Activated CD4-positive, alpha-beta T cell treated with anti-CD3 and anti-CD28 coated beads, Interleukin-2, Interleukin-6, amounts not matched to agents 100 ng/mL and 50 ng/mL, durations not matched to agents 16 hours and 8 hours (primary cell): ENCODE measurements at regions not wholly inside any gene's neighbourhood (a gene's known extent, or its start where the extent isn't known, plus 50 kb on each side); places are given as distances from the start of the nearest gene placed in this dataset.

Experiments used
- DNase-seq: peaks from one replicate; pipeline ENCODE4 v3.0.0-alpha.2; 2020

DNA sequence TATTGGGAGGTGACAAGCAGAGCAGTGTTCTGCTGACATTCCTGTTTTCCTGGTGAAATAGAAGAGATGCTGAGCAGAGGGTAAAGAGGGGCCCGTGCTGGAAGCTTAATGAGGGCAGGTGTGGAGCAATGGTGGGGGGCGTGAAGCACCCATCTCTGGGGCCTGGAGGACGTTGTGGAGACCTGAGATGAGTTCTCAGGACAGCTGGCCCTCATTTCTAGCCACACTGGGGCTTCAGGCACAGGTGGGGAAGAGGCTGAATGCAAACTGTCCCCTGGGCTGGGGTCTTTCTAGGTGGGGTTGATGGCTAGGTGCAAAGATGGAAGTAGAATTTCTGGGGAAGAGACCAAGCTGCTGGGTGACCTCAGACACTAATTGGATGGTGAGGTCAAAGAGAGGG lies 274.2 kb upstream of the TCERG1L start:
- no peak for DNase-seq

DNA sequence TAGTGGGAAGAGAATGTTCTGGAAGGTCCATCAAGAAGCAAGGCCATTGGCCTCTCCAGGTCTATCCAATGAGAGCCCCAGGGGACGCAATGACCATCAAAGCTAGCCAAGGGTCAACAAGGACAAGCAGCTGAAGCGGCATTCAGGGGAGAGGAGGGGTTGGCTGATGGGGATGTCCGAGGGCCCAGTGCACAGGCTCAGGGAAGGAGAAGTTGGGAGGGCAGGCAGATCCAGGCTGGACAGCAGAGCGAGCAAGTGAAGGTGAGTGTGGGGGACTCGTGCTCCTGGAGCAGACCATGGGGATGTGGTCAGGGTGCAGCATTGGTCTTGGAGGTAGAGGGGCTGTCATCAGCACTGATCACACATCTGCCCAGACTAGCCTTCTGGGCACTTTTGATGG lies 275.4 kb upstream of the TCERG1L start:
- no peak for DNase-seq

DNA sequence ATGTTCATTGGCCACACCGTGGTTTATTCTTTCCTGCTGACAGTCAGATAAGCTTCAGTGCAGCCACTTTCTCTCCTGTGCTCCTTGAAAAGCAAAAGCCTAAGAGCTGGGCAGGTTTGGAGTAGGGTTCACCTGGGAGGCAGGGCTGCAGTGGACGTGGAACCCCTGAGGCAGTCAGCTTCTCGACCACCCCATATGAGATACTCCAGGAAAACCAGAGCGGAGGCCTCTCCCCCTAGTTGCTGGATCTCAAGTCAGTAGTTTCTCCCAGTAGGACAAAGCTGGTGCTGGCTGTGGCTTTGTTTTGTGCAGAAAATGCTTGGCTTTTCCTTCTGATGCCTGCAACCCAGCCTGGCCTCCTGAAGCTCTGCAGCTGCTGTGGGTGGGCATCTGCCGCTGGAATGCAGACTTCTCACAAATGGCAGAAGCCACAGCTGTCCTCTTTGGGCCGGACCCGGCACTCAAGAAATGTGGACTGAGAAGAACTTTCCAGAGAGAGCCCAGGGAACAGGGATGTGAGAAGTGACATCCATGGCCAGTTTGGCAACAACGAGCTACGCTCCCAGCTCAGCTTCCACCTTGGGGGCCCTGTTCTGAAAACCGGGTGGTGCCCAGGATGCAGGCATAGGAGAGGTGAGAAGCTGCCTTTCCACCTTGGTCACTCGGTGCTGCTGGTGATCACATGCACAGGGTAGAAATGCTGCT lies 276.6 kb upstream of the TCERG1L start:
- DNase-seq = no peak

DNA sequence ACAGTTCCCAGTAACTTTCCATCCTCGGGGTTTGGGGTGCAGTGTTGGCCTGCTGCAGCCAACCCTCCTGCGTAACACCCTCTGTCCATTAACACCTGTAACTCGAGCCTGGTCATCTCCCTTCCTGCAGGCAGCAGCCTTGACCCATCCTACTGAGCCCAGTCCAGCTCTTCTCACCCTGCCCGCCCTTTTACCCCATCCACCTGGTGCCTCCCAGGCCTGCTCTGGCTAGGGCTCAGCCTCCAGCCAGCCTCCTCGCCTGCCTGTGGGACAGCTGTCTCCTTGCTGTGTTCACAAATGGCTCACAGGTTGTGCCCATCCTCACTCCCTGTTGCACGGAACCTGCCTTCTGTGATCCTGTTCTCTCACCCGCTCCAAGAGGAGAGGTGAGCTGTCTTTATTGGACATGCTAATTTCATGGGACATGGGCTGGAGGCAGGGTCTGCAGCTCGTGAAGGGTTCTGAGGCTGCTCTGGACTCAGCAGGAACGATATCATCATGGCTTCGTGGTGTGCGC lies 277.2 kb upstream of the TCERG1L start:
- DNase-seq = no peak

DNA sequence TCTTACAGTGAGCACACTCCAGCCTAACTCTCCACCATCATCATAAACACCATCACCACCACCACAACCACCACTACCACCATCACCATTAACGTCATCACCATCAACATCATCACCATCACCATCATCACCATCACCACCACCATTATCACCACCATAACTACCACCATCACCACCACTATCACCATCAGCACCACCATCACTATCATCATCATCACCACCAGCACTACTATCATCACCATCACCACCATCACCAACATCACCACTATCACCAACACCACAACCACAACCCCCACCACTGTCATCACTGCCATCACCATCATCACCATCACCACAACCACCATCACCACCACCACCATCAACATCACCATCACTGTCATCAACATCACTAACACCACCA lies 279.0 kb upstream of the TCERG1L start:
- no peak for DNase-seq

DNA sequence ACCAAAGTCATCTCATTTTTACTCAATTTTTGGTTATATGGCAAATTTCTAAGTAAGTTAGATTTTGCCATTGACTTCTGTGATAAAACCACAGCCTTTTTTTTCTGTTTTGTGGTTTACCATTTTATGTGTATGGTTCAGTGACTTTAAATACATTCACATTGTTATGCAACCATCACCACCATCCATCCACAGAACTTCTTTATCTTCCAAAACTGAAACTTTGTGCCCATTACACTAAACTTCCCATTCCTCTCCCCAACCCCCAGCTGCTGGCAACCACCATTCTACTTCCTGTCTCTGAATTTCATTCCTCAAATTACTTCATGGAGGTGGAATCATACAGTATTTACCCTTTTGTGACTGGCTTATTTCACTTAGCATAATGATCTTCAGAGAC lies 280.4 kb upstream of the TCERG1L start:
- no peak for DNase-seq

DNA sequence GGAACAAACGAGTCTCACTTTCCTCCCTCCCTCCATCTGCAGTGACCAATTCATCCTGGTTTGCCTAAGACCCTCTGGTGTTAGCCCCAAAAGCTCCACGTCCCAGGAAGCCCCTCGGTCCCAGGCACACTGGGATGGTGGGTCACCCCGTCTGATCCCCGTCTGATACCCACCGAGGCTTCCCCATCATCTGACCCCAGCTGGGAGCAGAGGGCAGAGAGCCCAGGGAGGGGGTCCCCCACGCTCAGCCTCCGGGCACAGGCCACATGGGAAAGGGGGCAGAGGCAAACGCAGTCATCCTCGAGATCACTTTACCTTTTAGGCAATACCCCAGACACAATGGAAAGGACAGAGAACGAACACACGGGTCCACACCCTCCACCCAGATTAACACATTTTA lies 291.6 kb upstream of the PPP2R2D start:
- DNase-seq = no peak

DNA sequence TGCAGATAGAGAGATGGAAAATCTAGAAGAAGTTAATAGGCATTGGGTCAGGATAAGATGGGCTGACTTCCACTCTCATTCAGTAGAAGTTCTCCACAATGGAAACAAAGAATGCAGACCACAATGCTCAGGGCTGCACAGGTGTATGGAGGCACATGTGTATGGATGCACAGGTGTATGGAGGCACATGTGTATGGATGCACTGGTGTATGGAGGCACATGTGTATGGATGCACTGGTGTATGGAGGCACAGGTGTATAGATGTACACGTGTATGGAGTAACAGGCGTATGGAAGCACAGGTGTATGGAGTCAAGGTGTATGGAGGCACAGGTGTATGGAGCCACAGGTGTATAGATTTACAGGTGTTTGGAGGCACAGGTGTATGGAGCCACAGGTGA lies 285.7 kb upstream of the PPP2R2D start:
- DNase-seq = no peak

DNA sequence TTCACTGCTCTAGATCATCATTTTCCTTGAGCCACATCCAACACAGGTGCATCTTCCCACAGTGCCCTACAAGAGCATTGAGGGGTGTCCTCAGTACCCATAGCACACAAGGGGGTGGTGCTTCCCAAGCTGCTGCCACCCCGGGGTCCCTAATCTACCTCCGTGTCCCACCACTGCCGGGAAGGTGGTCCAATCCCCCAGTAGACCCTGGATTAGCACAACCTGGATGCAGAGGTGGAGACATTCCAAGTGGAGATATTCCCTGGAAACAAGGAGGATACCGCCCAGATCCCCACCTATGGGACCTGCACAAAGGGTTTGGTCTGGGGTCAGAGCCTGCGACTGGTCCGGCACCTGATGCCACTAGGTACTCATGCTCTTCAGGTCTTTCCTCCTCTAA lies 284.8 kb upstream of the PPP2R2D start:
- DNase-seq = no peak

DNA sequence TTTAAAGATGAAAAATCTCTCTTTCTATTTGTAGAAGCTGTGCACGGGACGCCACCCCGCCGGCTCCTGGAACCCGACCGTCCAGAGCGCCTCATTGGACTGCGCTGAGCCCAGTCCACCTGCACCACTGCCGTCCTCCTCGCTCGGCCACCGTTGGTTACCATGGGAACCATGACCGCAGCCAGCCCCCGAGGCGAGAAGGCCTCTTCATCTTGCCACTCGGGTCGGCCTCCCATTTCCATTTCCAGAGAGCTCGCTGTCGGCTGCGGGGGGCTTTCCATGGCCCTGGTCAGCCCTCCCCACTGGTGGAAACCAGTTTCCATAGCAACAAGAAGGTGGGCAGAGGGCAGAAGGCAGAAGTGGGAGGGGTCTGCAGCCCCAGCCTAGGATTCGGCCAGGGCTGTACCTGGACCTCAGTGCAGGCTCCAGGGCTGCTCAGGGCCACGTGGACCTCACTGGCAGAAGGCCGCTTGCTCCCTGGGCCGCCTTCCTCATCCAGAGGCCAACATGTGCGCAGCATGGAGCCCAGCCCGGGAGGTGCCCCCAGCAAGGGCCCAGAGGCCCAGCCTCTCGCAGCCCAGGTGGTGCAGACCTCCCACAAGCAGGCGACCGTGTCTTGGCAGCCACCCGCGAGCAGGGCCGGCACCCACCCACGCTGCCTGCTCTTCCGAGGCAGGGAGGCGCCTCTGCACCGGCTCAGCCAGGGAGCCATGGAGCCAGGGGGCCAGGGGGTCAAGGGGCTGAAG lies 283.5 kb upstream of the PPP2R2D start:
- no peak for DNase-seq

DNA sequence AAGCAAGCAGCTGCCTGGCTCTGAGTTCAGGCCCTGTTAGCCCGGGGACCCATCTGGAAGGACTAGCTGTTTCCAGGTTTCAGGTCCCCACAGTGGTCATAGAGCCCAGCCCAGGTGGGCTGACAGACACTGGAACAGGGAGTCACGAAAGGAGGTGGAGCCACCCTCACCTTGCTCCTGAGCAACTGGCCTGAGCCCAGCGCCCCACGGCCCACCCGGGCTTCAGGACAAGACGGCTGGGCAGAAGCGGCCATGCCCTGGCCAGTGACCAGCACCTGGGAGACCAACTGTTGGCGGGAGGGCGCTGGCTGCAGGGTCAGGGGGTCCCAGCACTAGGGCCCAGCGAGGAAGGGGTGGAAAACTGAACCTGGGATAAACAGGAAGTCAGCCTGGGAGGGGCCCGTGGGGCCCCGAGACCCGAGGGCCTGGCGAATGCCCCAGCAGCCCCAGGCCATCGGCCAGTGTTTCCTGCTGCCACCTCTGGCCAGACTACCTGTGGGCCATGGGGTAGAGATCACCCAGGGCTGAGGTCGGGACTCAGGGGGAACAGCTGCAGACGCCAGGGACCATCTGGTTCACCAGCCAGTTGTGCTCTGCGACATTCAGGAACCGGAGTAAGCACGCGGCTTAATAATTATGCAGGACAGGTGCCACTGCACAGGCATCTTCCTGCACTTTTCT lies 282.1 kb upstream of the PPP2R2D start:
- DNase-seq = no peak

DNA sequence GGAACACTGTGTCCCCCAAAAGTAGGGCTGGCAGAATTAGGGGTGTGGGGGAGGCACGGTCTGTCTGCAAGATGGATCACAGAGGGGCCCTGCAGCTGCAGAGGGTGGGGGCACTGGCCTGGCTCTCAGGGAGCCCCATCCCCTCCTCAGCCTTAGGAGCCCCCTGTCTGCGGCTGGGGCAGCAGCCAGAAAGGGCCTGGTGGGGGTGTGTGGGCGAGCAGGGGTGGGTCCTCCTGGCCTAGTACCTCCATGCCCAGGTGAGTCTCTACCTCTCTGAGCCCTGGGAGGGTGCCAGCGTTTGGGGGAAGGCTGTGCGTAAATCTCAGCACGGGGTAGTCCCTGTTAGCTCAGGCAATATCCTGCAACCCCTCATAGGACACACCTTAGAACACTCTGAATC lies 280.5 kb upstream of the PPP2R2D start:
- no peak for DNase-seq

DNA sequence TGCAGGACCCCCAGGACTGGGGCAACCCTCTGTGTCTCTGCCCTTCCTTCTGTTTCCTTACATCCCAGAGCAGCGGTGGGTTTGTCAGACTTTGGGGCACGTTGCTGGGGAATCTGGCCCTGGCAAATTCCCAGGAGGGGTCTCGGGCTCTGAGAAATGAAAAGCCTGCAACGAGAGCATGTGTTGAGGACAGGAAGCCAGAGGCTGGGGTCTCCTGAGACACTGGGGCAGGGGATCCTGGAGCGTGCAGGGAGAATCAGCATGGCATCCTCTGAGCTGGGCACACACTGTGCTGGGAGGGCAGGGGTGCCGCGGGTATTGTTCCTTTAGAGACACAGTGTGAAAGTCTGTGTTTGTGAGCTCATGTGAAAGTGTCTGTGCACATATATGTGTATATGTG lies 279.9 kb upstream of the PPP2R2D start:
- DNase-seq = no peak

DNA sequence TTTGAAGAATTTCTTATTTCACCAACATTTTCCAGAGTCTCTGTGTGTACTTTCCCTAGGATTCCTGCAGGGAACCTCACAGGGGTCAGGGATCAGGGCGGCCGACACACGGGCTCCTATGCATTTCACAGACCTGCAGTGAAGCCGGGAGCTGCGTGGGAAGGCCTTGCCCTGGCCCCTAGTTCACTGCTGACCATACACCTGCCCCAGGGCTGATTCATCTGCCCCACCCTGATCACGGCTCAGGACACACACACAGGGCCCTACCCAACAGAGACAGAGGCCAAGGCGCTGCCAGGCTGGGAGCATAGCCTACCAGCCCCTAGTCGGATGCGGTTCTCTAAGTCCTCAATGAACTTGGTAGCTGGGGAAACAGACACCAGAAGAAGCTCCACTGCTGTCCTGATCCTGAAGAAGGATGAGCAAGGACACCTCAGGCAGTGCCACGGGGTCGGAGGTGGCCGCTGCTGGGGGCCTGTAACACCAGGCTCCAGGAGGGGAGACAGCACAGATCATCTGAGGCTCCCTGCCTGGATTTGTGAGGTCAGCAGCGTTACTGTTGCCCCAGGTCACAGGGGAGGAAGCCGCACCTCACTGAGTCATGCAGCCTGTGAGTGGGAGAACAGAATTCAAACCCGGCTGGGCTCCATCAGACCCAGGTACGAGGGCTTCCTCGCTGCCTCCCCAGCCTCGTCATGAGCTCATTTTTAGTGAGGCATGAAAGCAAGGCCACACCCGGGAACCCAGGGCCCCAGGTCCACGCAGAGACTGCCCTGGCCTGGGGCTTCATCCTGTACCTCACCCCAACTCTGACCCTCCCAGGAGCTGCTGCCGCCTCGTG lies 278.8 kb upstream of the PPP2R2D start:
- DNase-seq = no peak

DNA sequence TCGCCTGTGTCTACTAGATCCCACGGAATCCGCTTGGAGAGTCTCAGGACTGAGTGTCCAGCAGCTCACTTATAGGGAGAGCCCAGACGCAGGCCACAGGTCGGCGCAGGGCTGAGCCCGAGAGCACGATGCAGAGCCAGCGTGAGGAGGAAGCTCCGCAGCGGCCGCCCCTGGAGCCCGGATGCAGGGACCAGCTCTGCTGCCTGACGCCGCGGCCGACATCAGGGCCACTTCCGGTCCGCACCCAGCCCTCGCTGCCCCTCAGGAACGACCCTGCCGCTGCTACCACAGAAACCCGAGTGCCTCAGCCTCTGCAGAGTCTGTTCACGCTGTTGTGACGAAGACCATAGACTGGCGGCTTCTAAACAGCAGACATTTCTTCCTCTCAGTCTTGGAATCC lies 275.8 kb upstream of the PPP2R2D start:
- DNase-seq = no peak

DNA sequence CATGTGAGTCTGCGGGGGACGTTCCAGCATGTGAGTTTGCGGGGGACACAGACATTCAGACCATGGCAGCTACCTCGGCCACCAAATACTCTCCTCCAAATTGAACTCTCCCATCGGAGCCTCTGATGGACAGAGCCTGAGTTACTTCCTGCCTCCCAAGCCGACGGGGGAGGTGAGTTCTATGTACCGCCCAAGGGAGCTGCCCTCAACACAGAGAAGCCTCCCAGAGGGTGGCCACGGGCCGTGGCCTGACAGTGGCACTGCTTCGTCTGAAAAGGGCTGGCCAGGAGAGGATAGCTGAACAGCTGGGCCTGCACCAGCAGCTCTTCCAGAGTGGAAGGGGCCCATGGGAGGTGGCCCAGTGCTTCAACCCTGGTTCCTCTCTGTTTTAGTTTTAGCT lies 274.5 kb upstream of the PPP2R2D start:
- DNase-seq = no peak

DNA sequence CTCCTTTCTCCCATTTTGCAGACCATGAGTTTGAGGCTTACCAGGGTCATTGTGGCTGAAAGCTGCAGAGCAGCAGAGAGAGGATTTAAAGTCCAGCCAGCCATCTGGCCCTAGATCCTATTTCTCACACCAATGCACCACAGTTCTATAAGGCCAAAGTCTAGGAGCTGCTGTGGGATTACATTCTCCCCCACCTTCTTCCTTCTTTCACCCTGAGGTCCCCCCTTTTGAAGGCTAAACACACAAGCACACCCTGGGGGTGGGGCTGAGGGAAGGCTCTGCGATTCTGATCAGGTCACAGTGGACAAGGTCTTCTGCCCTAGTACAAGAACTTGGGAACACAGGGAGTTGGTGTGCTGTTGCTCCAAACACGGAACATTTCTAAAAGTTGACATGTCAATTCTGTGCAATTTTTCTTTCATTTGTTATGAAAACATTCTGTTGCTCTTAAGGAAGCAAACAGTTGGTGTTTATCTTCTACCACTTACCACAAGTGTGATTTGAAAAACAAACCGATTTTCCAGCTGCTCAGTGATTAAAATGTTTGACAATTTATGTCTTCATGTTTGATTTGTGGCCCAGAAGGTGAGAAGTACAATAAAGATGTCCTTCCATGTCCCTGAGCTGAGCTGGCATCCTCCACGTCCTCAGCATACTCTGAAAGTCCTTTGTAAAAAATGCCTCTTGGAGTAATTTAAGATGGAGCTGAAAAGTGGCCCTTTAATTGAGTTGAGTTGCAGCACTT lies 271.6 kb upstream of the PPP2R2D start:
- no peak for DNase-seq

DNA sequence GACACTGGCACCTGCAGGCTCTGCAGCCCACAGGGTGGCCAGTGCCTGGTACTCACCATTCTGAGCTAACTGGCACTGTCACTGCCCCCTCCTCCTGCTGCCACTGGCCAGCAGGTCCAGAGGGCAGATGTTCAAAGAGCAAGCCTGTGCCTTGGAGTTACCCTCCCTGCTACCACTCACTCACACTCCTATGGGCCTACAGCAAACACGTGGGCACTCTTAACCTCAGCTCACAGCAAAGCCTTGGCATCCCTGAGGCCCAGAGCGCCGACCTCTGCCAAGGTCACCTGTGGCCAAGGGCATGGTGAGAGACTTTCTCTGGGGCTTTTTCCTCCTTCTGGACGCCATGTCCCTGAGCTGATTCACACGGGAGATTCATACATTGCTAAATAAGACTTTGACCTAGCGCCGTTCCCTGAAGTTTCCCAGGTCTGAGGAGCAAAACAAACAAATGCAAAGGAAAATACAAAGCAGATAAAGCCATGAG lies 270.0 kb upstream of the PPP2R2D start:
- no peak for DNase-seq

DNA sequence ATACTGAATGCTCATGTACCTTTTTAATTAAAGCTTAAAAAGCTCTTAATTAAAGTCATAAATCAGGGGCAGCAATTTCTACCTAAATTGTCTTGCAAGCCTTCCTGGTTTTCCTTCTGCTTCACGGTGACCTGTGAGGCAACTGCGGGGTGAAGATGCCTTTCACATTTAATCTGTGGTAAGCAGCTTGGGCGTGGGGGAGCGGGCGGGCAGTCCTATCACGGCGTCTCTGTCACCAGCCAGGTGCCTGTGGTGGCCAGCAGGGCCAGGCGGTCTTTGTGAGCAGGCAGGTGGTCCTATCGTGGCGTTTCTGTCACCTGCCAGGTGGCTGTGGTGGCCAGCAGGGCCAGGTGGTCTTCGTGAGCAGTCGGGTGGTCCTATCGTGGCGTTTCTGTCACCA lies 269.2 kb upstream of the PPP2R2D start:
- DNase-seq = no peak

DNA sequence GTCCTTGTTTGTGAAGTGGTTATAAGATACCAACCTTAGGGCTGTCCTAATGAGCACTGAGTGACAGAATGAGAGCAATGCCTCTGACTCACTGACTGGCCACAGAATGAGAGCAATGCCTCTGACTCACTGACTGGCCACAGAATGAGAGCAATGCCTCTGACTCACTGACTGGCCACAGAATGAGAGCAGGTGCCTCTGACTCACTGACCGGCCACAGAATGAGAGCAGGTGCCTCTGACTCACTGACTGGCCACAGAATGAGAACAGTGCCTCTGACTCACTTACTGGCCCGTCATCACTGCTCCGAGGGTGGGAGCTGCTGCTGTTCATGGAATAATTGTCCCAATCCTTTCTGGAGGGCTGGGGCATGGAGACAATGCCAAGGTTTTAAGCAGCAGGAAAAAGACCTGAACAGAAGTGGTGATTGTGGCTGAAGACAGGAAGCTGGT lies 265.2 kb upstream of the PPP2R2D start:
- DNase-seq = peak; percentile 17

DNA sequence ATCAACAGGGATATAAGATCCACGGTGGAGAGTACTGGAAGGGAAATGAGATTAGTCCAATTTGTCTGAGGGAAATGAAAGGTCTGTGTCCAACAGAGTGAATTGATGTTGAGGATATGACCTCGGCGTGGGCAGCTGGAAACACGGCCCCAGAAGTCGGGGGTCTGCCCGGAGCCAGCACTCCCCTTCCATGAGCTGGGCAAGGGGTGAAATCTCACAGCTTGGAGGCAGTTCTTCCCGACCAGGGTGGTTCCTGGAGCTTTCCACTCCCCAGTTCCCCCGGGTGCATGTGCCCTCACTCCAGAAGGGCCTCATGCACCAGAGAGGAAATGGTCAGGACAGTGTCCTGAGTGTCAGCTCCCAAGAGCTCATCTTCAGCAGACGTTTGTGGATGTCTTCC lies 264.7 kb upstream of the PPP2R2D start:
- DNase-seq = no peak
